OCI-LY1 (cell line): ENCODE measurements at regions not wholly inside any gene's neighbourhood (a gene's known extent, or its start where the extent isn't known, plus 50 kb on each side); places are given as distances from the start of the nearest gene placed in this dataset.

Experiments
- H2AFZ ChIP-seq: fragments of 200-600 bp; sonication (generic), shearing (Covaris generic); 2 replicates; pipeline ENCODE4 v1.6.0; 2014; ENCODE audit warnings: antibody characterized with exemption, mild to moderate bottlenecking, low read length
- H3F3A ChIP-seq: fragments of 200-600 bp; sonication (generic), shearing (Covaris generic); 2 replicates; pipeline ENCODE4 v1.6.0; 2014; ENCODE audit warnings: mild to moderate bottlenecking, antibody characterized with exemption, low read length, moderate library complexity; ENCODE audit not compliant: insufficient read depth
- H3K27ac ChIP-seq: fragments of 200-600 bp; sonication (generic); 2 replicates; pipeline ENCODE4 v1.5.1; 2014; ENCODE audit warnings: low read length, mixed run types, mild to moderate bottlenecking, low read depth; ENCODE audit not compliant: poor library complexity, severe bottlenecking
- H3K27me3 ChIP-seq: fragments of 200-600 bp; sonication (generic); 2 replicates; pipeline ENCODE4 v1.6.0; 2014; ENCODE audit warnings: antibody characterized with exemption, mild to moderate bottlenecking, low read length, moderate library complexity; ENCODE audit not compliant: insufficient read depth
- H3K36me3 ChIP-seq: fragments of 200-600 bp; sonication (generic); 2 replicates; pipeline ENCODE4 v1.6.1; 2014; ENCODE audit warnings: mild to moderate bottlenecking, antibody characterized with exemption, low read length, moderate library complexity, mixed read lengths; ENCODE audit not compliant: insufficient read depth
- H3K4me1 ChIP-seq: fragments of 200-600 bp; sonication (generic); 2 replicates; pipeline ENCODE4 v1.5.1; 2014; ENCODE audit warnings: mild to moderate bottlenecking, low read length, moderate library complexity; ENCODE audit not compliant: insufficient read depth, severe bottlenecking
- H3K4me2 ChIP-seq: fragments of 200-600 bp; sonication (generic), shearing (Covaris generic); 2 replicates; pipeline ENCODE4 v1.6.1; 2014; ENCODE audit warnings: low read length
- H3K4me3 ChIP-seq: fragments of 200-600 bp; sonication (generic); 2 replicates; pipeline ENCODE4 v1.5.1; 2014; ENCODE audit warnings: low read length, low read depth, mild to moderate bottlenecking, mixed read lengths; ENCODE audit not compliant: poor library complexity, severe bottlenecking
- H3K79me2 ChIP-seq: fragments of 200-600 bp; shearing (Covaris generic); 2 replicates; pipeline ENCODE4 v1.6.1; 2016; ENCODE audit warnings: mixed run types, low read length, mixed read lengths; ENCODE audit not compliant: insufficient read depth
- H3K9ac ChIP-seq: fragments of 200-600 bp; sonication (generic), shearing (Covaris generic); 2 replicates; pipeline ENCODE4 v1.6.1; 2014; ENCODE audit warnings: mild to moderate bottlenecking, low read length, mixed read lengths
- H3K9me2 ChIP-seq: fragments of 200-600 bp; sonication (generic), shearing (Covaris generic); 2 replicates; pipeline ENCODE4 v1.6.1; 2014; ENCODE audit warnings: low read depth, mild to moderate bottlenecking, low read length, mixed read lengths
- H3K9me3 ChIP-seq: fragments of 200-600 bp; shearing (Covaris generic); 2 replicates; pipeline ENCODE4 v1.6.1; 2014; ENCODE audit warnings: low read length, mixed read lengths
- H4K20me1 ChIP-seq: fragments of 200-600 bp; sonication (generic), shearing (Covaris generic); 2 replicates; pipeline ENCODE4 v1.6.0; 2016; ENCODE audit warnings: mild to moderate bottlenecking, low read length; ENCODE audit not compliant: insufficient read depth
- CTCF ChIP-seq: fragments of 200-600 bp; sonication (generic), shearing (Covaris generic); IDR thresholded peaks from 2 replicates; pipeline ENCODE4 v1.5.1; 2017; ENCODE audit warnings: mild to moderate bottlenecking, antibody characterized with exemption, low read length, moderate library complexity, mixed read lengths
- EZH2 ChIP-seq: fragments of 200-600 bp; sonication (generic), shearing (Covaris generic); IDR thresholded peaks from 2 replicates; pipeline ENCODE4 v1.8.0; 2017; ENCODE audit warnings: borderline replicate concordance, mixed run types, mild to moderate bottlenecking, antibody characterized with exemption, low read length, moderate library complexity, mixed read lengths

GRCh38 chr7:41873741-41874140, 170.9 kb upstream of the INHBA start:
- Histone ChIP-seq H3K79me2 (no peaks in the 10 kb centered on the region), H3K4me1 (no peaks in the 10 kb centered on the region), H3K9ac (no peak overlapping the region), H3K4me2 (no peak overlapping the region), H3K9me3 (no peaks in the 10 kb centered on the region), H3K27me3 (no peaks in the 10 kb centered on the region), H3F3A (no peaks in the 10 kb centered on the region), H2AFZ (no peak overlapping the region), H4K20me1 (no peaks in the 10 kb centered on the region), H3K27ac (no peak overlapping the region), H3K4me3 (no peak overlapping the region), H3K9me2 (0 out of 2 replicates have a peak, but pooled peaks cover 2% of the 10 kb centered on the region), H3K36me3 (no peaks in the 10 kb centered on the region)
- no peak for TF ChIP-seq EZH2
- no peak for TF ChIP-seq CTCF

GRCh38 chr7:41872966-41873365, 170.1 kb upstream of the INHBA start:
- H3K9me3 ChIP-seq, result no peaks in the 10 kb centered on the region
- no peaks in the 10 kb centered on the region for H3K36me3 ChIP-seq
- H4K20me1 ChIP-seq, result no peaks in the 10 kb centered on the region
- H3K4me2 ChIP-seq, result no peak overlapping the region
- H2AFZ ChIP-seq, result no peak overlapping the region
- TF ChIP-seq CTCF, result no peak
- no peak for TF ChIP-seq EZH2
- H3K9ac ChIP-seq, result no peak overlapping the region
- no peak overlapping the region for H3K4me3 ChIP-seq
- no peaks in the 10 kb centered on the region for H3K27me3 ChIP-seq
- H3F3A ChIP-seq, result no peaks in the 10 kb centered on the region
- H3K4me1 ChIP-seq, result no peaks in the 10 kb centered on the region
- H3K27ac ChIP-seq, result no peak overlapping the region
- H3K79me2 ChIP-seq, result no peaks in the 10 kb centered on the region
- H3K9me2 ChIP-seq, result peaks cover 2% of the 10 kb centered on the region; the same call in 1 of the 2 replicates

DNA sequence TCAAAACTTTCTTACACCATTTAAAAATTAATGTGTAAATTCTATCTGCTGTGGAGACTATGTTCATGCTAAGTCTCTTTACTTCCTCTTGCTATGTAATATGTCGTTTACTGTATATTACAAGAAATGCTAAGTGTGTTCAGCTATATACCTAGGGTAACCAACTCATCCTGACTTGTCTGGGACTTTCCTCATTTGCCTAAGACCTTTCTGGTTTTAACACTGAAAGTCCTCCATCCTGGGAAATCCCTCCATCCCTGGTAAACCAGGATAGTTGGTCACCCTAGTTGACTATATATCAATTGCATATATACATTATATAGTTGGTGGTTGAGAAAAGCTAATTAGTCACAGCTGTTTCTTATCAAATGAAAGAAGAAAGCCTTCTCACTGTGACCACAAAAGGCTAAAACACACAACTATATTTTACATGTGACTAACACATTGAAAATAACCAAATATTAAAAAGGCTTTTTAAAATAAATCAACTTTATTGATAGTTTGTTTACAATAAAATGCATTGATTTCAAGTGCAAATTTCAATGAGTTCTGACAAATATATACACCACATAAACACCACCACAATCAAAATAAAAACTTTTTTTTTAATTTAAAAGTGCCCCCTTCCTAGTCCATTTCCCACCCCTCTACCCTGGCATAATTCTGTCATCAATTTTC, 167.7 kb upstream of the INHBA start:
- H3F3A ChIP-seq, result no peaks in the 10 kb centered on the region
- H3K36me3 ChIP-seq, result no peaks in the 10 kb centered on the region
- H3K9ac ChIP-seq, result no peak overlapping the region
- no peaks in the 10 kb centered on the region for H3K4me1 ChIP-seq
- H3K4me3 ChIP-seq, result no peak overlapping the region
- H3K9me3 ChIP-seq, result peaks cover 4% of the 10 kb centered on the region; the same call in 1 of the 2 replicates
- H4K20me1 ChIP-seq, result no peaks in the 10 kb centered on the region
- H3K79me2 ChIP-seq, result no peaks in the 10 kb centered on the region
- no peak overlapping the region for H2AFZ ChIP-seq
- no peak overlapping the region for H3K27ac ChIP-seq
- peaks cover 2% of the 10 kb centered on the region; the same call in 1 of the 2 replicates for H3K9me2 ChIP-seq
- H3K27me3 ChIP-seq, result no peaks in the 10 kb centered on the region
- H3K4me2 ChIP-seq, result no peak overlapping the region
- TF ChIP-seq EZH2 (no peak), CTCF (no peak)
